PC-9 (cell line): ENCODE measurements at regions not wholly inside any gene's neighbourhood (a gene's known extent, or its start where the extent isn't known, plus 50 kb on each side); places are given as distances from the start of the nearest gene placed in this dataset.
"Not testable (repeated sequence)": the region's sequence is repeated elsewhere in the genome, so short reads cannot be mapped to it uniquely, and the experiment has no call there.

Experiments used
- BruUV-seq: library from RNA; stranded (reverse); fragments of 400-500 nt; replicated peaks from 2 replicates; lab custom pipeline; 2021; lab: Mats Ljungman, UMichigan
- CTCF ChIA-PET: fragments of 300-600 bp; sonication (Branson Sonifier 250); formaldehyde crosslinking; loops from one replicate; lab custom pipeline; 2022; ENCODE audit warnings: antibody characterized with exemption; lab: Charles Lee
- POLR2A ChIA-PET: fragments of 300-600 bp; sonication (Branson Sonifier 250); formaldehyde crosslinking; loops from one replicate; lab custom pipeline; 2022; ENCODE audit warnings: antibody characterized with exemption; ENCODE audit not compliant: unreplicated experiment; lab: Charles Lee
- DNase-seq, 2 experiments: peaks; one replicate each; pipeline versions ENCODE4 v3.0.0 to v3.0.0-alpha.2; 2015 to 2022; ENCODE audit warnings: mixed read lengths in 1 of 2
- H2AFZ ChIP-seq: fragments of 200-600 bp; sonication (generic); 2 replicates; pipeline ENCODE4 v1.8.1; 2017; ENCODE audit warnings: antibody characterized with exemption
- H3F3A ChIP-seq: fragments of 200-600 bp; sonication (generic); 2 replicates; pipeline ENCODE4 v1.8.1; 2017; ENCODE audit warnings: antibody characterized with exemption, mild to moderate bottlenecking, low read depth; ENCODE audit not compliant: insufficient read depth
- H3K27ac ChIP-seq: fragments of 200-600 bp; sonication (generic); 2 replicates; pipeline ENCODE4 v1.6.1; 2016; ENCODE audit warnings: mixed run types
- H3K27me3 ChIP-seq: fragments of 200-600 bp; sonication (generic); 2 replicates; pipeline ENCODE4 v1.6.1; 2016; ENCODE audit warnings: low read depth, mixed run types; ENCODE audit not compliant: insufficient read depth
- H3K36me3 ChIP-seq: fragments of 200-600 bp; sonication (generic); 2 replicates; pipeline ENCODE4 v1.6.1; 2016; ENCODE audit warnings: low read depth, mixed run types
- H3K4me1 ChIP-seq: fragments of 200-600 bp; sonication (generic); replicated peaks from 2 replicates; pipeline ENCODE4 v1.6.1; 2016; ENCODE audit warnings: mixed run types; ENCODE audit not compliant: insufficient read depth
- H3K4me2 ChIP-seq: fragments of 200-600 bp; sonication (generic); 2 replicates; pipeline ENCODE4 v1.6.1; 2017; ENCODE audit warnings: mixed run types
- H3K4me3 ChIP-seq: fragments of 200-600 bp; sonication (generic); 2 replicates; pipeline ENCODE4 v1.6.1; 2016; ENCODE audit warnings: mixed run types
- H3K79me2 ChIP-seq: fragments of 200-600 bp; sonication (generic); 2 replicates; pipeline ENCODE4 v1.6.1; 2017; ENCODE audit warnings: low read depth, mixed run types
- H3K9me2 ChIP-seq: fragments of 200-600 bp; sonication (generic); 2 replicates; pipeline ENCODE4 v1.8.1; 2017; ENCODE audit warnings: mild to moderate bottlenecking; ENCODE audit not compliant: insufficient read depth
- H3K9me3 ChIP-seq: fragments of 200-600 bp; sonication (generic); 2 replicates; pipeline ENCODE4 v1.8.1; 2016; ENCODE audit warnings: low read depth; ENCODE audit not compliant: insufficient read depth
- H4K20me1 ChIP-seq: fragments of 200-600 bp; sonication (generic); 2 replicates; pipeline ENCODE4 v1.8.1; 2017; ENCODE audit not compliant: insufficient read depth
- EZH2 ChIP-seq: fragments of 200-600 bp; sonication (generic); IDR thresholded peaks from 2 replicates; pipeline ENCODE4 v1.8.0; 2017; ENCODE audit warnings: antibody characterized with exemption, low read depth
- intact Hi-C: fragments of 100-400 bp; cut with micrococcal nuclease; formaldehyde crosslinking; loops from one replicate; pipeline ENCODE4 v1.10.0; 2022; ENCODE audit not compliant: unreplicated experiment
- TF ChIP-seq, protein P1 (sequence below): fragments of 200-600 bp; sonication (generic); conservative IDR thresholded peaks from 2 replicates; pipeline ENCODE4 v1.6.1; 2017; ENCODE audit warnings: mixed run types, antibody characterized with exemption, mild to moderate bottlenecking, moderate library complexity

- CTCF ChIA-PET: no interaction called here
- Histone ChIP-seq H3K27ac (no peak overlapping the region), H3F3A (no peaks in the 10 kb centered on the region), H3K4me3 (no peak overlapping the region), H3K79me2 (no peaks in the 10 kb centered on the region), H3K9me3 (no peaks in the 10 kb centered on the region), H3K27me3 (no peaks in the 10 kb centered on the region), H3K4me2 (no peak overlapping the region), H3K9me2 (no peaks in the 10 kb centered on the region), H4K20me1 (no peaks in the 10 kb centered on the region), H2AFZ (peak overlapping the region; percentile 37; the same call in 1 of the 2 replicates), H3K4me1 (no peaks in the 10 kb centered on the region), H3K36me3 (no peaks in the 10 kb centered on the region)
- POLR2A ChIA-PET: no interaction called here
- no peak for DNase-seq
- intact Hi-C loops: no loop called here
- BruUV-seq: no TSS peak
- TF ChIP-seq, protein P1, sequence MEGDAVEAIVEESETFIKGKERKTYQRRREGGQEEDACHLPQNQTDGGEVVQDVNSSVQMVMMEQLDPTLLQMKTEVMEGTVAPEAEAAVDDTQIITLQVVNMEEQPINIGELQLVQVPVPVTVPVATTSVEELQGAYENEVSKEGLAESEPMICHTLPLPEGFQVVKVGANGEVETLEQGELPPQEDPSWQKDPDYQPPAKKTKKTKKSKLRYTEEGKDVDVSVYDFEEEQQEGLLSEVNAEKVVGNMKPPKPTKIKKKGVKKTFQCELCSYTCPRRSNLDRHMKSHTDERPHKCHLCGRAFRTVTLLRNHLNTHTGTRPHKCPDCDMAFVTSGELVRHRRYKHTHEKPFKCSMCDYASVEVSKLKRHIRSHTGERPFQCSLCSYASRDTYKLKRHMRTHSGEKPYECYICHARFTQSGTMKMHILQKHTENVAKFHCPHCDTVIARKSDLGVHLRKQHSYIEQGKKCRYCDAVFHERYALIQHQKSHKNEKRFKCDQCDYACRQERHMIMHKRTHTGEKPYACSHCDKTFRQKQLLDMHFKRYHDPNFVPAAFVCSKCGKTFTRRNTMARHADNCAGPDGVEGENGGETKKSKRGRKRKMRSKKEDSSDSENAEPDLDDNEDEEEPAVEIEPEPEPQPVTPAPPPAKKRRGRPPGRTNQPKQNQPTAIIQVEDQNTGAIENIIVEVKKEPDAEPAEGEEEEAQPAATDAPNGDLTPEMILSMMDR: no peak
- TF ChIP-seq EZH2: no peak
Measured at GRCh38 chr4:33974270-33974669, 2270.0 kb downstream of the ARAP2 start.

GRCh38 chr4:33975995-33976394 is 2268.3 kb downstream of the ARAP2 start:
- no peaks in the 10 kb centered on the region for H3K36me3 ChIP-seq
- no peaks in the 10 kb centered on the region for H3K4me1 ChIP-seq
- no peak for TF ChIP-seq EZH2
- TF ChIP-seq, protein P1: no peak
- H4K20me1 ChIP-seq: no peaks in the 10 kb centered on the region
- POLR2A ChIA-PET: no interaction called here
- no peak overlapping the region for H3K4me3 ChIP-seq
- intact Hi-C loops: no loop called here
- CTCF ChIA-PET: no interaction called here
- no peaks in the 10 kb centered on the region for H3K27me3 ChIP-seq
- H3F3A ChIP-seq: no peaks in the 10 kb centered on the region
- no peak overlapping the region for H3K4me2 ChIP-seq
- no TSS peak for BruUV-seq
- no peak for DNase-seq
- H2AFZ ChIP-seq: no peak overlapping the region
- no peaks in the 10 kb centered on the region for H3K9me2 ChIP-seq
- no peaks in the 10 kb centered on the region for H3K79me2 ChIP-seq
- H3K9me3 ChIP-seq: no peaks in the 10 kb centered on the region
- H3K27ac ChIP-seq: no peak overlapping the region

DNA sequence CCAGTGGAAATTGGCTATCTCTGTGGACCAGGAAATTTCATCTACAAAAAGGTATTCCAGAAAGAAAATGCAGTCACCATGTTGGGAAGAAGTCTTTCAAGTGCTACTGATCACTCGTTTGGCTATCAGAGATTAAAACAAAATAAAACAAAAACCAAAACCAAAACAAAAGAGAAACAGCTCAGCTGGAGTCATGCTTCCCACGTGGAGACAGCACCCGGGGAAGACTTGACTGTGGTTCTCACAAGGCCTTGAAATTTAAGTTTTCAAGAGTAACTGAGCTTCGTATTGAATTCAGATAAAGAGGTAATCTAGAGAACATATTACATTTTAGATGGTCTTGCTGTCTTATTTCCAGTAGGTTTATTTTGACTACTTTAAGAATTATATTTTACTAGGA is 2264.5 kb downstream of the ARAP2 start:
- H3K27ac ChIP-seq, H3F3A ChIP-seq, H3K79me2 ChIP-seq, DNase-seq, H3K4me2 ChIP-seq, H3K36me3 ChIP-seq, intact Hi-C loops, H3K4me1 ChIP-seq, CTCF ChIA-PET, POLR2A ChIA-PET, BruUV-seq, H3K27me3 ChIP-seq, H4K20me1 ChIP-seq, H3K4me3 ChIP-seq, H3K9me3 ChIP-seq, H3K9me2 ChIP-seq: not testable (repeated sequence)
- peak overlapping the region; percentile 17; the same call in 1 of the 2 replicates for H2AFZ ChIP-seq

GRCh38 chr4:33980361-33980760 is 2264.0 kb downstream of the ARAP2 start:
- Histone ChIP-seq H3K4me2 (no peak overlapping the region), H3F3A (no peaks in the 10 kb centered on the region), H3K4me1 (no peaks in the 10 kb centered on the region), H2AFZ (no peak overlapping the region), H3K36me3 (no peaks in the 10 kb centered on the region), H4K20me1 (no peaks in the 10 kb centered on the region), H3K79me2 (no peaks in the 10 kb centered on the region), H3K27me3 (no peaks in the 10 kb centered on the region), H3K27ac (no peak overlapping the region), H3K9me3 (no peaks in the 10 kb centered on the region), H3K9me2 (no peaks in the 10 kb centered on the region), H3K4me3 (no peak overlapping the region)
- no TSS peak for BruUV-seq
- no peak for DNase-seq
- no peak for TF ChIP-seq EZH2
- TF ChIP-seq, protein P1: no peak
- ChIA-PET CTCF (no interaction called here), POLR2A (interaction anchor here (0.6 kb wide), 1 partner anchor 260 kb away, joined by 13 read pairs; no protein-coding TSS in a partner anchor)
- intact Hi-C loops: no loop called here
